WTC11 (cell line): ENCODE measurements at regions not wholly inside any gene's neighbourhood (a gene's known extent, or its start where the extent isn't known, plus 50 kb on each side); places are given as distances from the start of the nearest gene placed in this dataset.

Source experiments
- ATAC-seq: fragments of 200-7000 bp; cut with Tn5 transposase; 2 replicates; pipeline ENCODE4 v1.10.0; 2021; ENCODE audit warnings: mild to moderate bottlenecking, moderate library complexity
- CTCF ChIA-PET: fragments of 300-600 bp; sonication (Branson Sonifier 250); formaldehyde crosslinking; loops from one replicate; lab custom pipeline; 2021; ENCODE audit warnings: antibody characterized with exemption; lab: Charles Lee
- POLR2A ChIA-PET: fragments of 350-600 bp; sonication (Branson Sonifier 250); formaldehyde crosslinking; loops from one replicate; lab custom pipeline; 2021; ENCODE audit warnings: antibody characterized with exemption; lab: Charles Lee
- DNase-seq: peaks from one replicate; pipeline ENCODE4 v3.0.0; 2021; ENCODE audit warnings: low spot score
- H3K27ac Mint-ChIP-seq: 2 replicates; pipeline ENCODE4 v1.8.0; 2021; ENCODE audit warnings: mixed read lengths
- H3K27me3 Mint-ChIP-seq: 2 replicates; pipeline ENCODE4 v1.8.0; 2021; ENCODE audit warnings: low read depth, mild to moderate bottlenecking, moderate library complexity, mixed read lengths
- H3K36me3 Mint-ChIP-seq: 2 replicates; pipeline ENCODE4 v1.8.0; 2021; ENCODE audit warnings: mixed read lengths
- H3K4me1 Mint-ChIP-seq: 2 replicates; pipeline ENCODE4 v1.8.0; 2022; ENCODE audit warnings: mixed read lengths
- H3K4me3 Mint-ChIP-seq: 2 replicates; pipeline ENCODE4 v1.8.0; 2021; ENCODE audit warnings: mild to moderate bottlenecking, moderate library complexity, mixed read lengths
- H3K9me3 Mint-ChIP-seq: 2 replicates; pipeline ENCODE4 v1.8.0; 2021; ENCODE audit warnings: mixed read lengths
- ATF1 ChIP-seq: sonication (generic); formaldehyde crosslinking; IDR thresholded peaks from 2 replicates; pipeline ENCODE4 v1.8.1; 2023; ENCODE audit warnings: mild to moderate bottlenecking, moderate library complexity, missing genetic modification reagents
- CBFB ChIP-seq: sonication (generic); formaldehyde crosslinking; IDR thresholded peaks from 2 replicates; pipeline ENCODE4 v1.8.1; 2022; ENCODE audit warnings: mild to moderate bottlenecking, low read depth, missing genetic modification reagents
- CREB1 ChIP-seq: sonication (generic); formaldehyde crosslinking; IDR thresholded peaks from 2 replicates; pipeline ENCODE4 v1.8.0; 2023; ENCODE audit warnings: mild to moderate bottlenecking, missing genetic modification reagents
- ELF4 ChIP-seq: sonication (generic); formaldehyde crosslinking; IDR thresholded peaks from 2 replicates; pipeline ENCODE4 v1.8.1; 2022; ENCODE audit warnings: low read depth, mild to moderate bottlenecking, moderate library complexity, missing genetic modification reagents
- GABPB1 ChIP-seq: sonication (generic); formaldehyde crosslinking; IDR thresholded peaks from 2 replicates; pipeline ENCODE4 v1.8.1; 2023; ENCODE audit warnings: mild to moderate bottlenecking, missing genetic modification reagents
- GRHL2 ChIP-seq: fragments of 250-450 bp; sonication (Bioruptor Pico); IDR thresholded peaks from 2 replicates; pipeline ENCODE4 v1.8.0; 2022; ENCODE audit warnings: mild to moderate bottlenecking, moderate library complexity; ENCODE audit not compliant: insufficient replicate concordance, severe bottlenecking
- GTF2I ChIP-seq: fragments of 250-450 bp; sonication (Bioruptor Pico); conservative IDR thresholded peaks from 2 replicates; pipeline ENCODE4 v1.4.0; 2021; ENCODE audit warnings: mild to moderate bottlenecking
- JAZF1 ChIP-seq: fragments of 250-450 bp; sonication (Bioruptor Pico); IDR thresholded peaks from 2 replicates; pipeline ENCODE4 v1.9.0; 2021; ENCODE audit warnings: moderate library complexity, mild to moderate bottlenecking, inconsistent platforms
- KAT7 ChIP-seq: sonication (generic); formaldehyde crosslinking; IDR thresholded peaks from 2 replicates; pipeline ENCODE4 v1.8.1; 2023; ENCODE audit warnings: missing genetic modification reagents, mild to moderate bottlenecking, borderline replicate concordance
- MYBL2 ChIP-seq: sonication (generic); formaldehyde crosslinking; IDR thresholded peaks from 2 replicates; pipeline ENCODE4 v1.8.1; 2023; ENCODE audit warnings: mild to moderate bottlenecking, moderate library complexity, missing genetic modification reagents
- NFYB ChIP-seq: sonication (generic); formaldehyde crosslinking; conservative IDR thresholded peaks from 2 replicates; pipeline ENCODE4 v1.8.0; 2022; ENCODE audit warnings: low read depth, missing genetic modification reagents
- NR2C2 ChIP-seq: sonication (generic); formaldehyde crosslinking; IDR thresholded peaks from 2 replicates; pipeline ENCODE4 v1.8.0; 2022; ENCODE audit warnings: mild to moderate bottlenecking, missing genetic modification reagents
- SMAD4 ChIP-seq: sonication (generic); formaldehyde crosslinking; IDR thresholded peaks from 2 replicates; pipeline ENCODE4 v1.8.0; 2022; ENCODE audit warnings: mild to moderate bottlenecking, missing genetic modification reagents
- SP1 ChIP-seq: sonication (generic); formaldehyde crosslinking; conservative IDR thresholded peaks from 2 replicates; pipeline ENCODE4 v1.8.1; 2022; ENCODE audit warnings: missing genetic modification reagents
- ZNF138 ChIP-seq: sonication (generic); formaldehyde crosslinking; conservative IDR thresholded peaks from 2 replicates; pipeline ENCODE4 v1.8.1; 2022; ENCODE audit warnings: mild to moderate bottlenecking, moderate library complexity, missing genetic modification reagents
- ZNF317 ChIP-seq: sonication (generic); formaldehyde crosslinking; IDR thresholded peaks from 2 replicates; pipeline ENCODE4 v1.8.1; 2023; ENCODE audit warnings: low read depth, mild to moderate bottlenecking, moderate library complexity, missing genetic modification reagents, borderline replicate concordance
- ZNF416 ChIP-seq: fragments of 250-450 bp; sonication (Bioruptor Pico); IDR thresholded peaks from 2 replicates; pipeline ENCODE4 v1.9.0; 2021; ENCODE audit warnings: mild to moderate bottlenecking, inconsistent platforms
- ZNF423 ChIP-seq: fragments of 250-450 bp; sonication (Bioruptor Pico); IDR thresholded peaks from 2 replicates; pipeline ENCODE4 v2.1.2; 2022; ENCODE audit warnings: mild to moderate bottlenecking, moderate library complexity
- TF ChIP-seq, protein P1 (sequence below): sonication (generic); formaldehyde crosslinking; IDR thresholded peaks from 2 replicates; pipeline ENCODE4 v1.8.0; 2022; ENCODE audit warnings: mild to moderate bottlenecking, missing genetic modification reagents
- TF ChIP-seq, protein P2 (sequence below): fragments of 250-450 bp; sonication (Bioruptor Pico); IDR thresholded peaks from 2 replicates; pipeline ENCODE4 v1.8.0; 2021; ENCODE audit warnings: mild to moderate bottlenecking
- TF ChIP-seq, protein P3 (sequence below): sonication (generic); formaldehyde crosslinking; IDR thresholded peaks from 2 replicates; pipeline ENCODE4 v1.8.1; 2022; ENCODE audit warnings: missing genetic modification reagents, borderline replicate concordance
- TF ChIP-seq, protein P4 (sequence below): sonication (generic); formaldehyde crosslinking; IDR thresholded peaks from 2 replicates; pipeline ENCODE4 v1.8.1; 2023; ENCODE audit warnings: mild to moderate bottlenecking, moderate library complexity, missing genetic modification reagents
- TF ChIP-seq, protein P5 (sequence below): fragments of 250-450 bp; sonication (Bioruptor Pico); IDR thresholded peaks from 2 replicates; pipeline ENCODE4 v1.9.0; 2021; ENCODE audit warnings: mild to moderate bottlenecking
- TF ChIP-seq, protein P6 (sequence below): fragments of 200-600 bp; IDR thresholded peaks from 2 replicates; pipeline ENCODE4 v1.8.0; 2022; ENCODE audit warnings: antibody characterized with exemption
- TF ChIP-seq, protein P7 (sequence below): sonication (generic); formaldehyde crosslinking; IDR thresholded peaks from 2 replicates; pipeline ENCODE4 v1.8.0; 2023; ENCODE audit warnings: missing genetic modification reagents

DNA sequence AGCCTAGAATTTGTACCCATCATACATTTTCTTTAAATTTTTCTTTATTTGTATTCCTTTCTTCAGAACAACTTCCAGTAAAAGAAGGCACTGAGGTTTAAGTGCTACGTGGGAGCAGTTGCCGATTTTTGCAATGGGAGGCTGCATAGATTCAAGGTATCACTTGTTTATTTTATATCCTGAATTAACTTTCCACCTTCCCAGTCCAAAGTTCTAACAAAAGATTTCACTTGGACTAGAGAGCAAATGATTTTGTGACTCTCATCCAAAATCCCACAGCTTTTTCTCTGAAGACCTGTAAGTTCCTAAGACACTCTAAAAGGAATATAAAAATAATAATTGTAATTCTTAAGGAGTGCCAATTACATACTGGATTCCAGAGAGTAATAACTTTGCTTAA, 139.1 kb upstream of the SPRY4 start (continued):
- no peak for TF ChIP-seq CBFB (CRISPR knock-in tag)
- no peak for TF ChIP-seq KAT7
- TF ChIP-seq ZNF423 (CRISPR knock-in tag), result no peak
- no peak for TF ChIP-seq CREB1 (CRISPR knock-in tag)
- no peak for TF ChIP-seq GABPB1 (CRISPR knock-in tag)
- TF ChIP-seq, protein P1, sequence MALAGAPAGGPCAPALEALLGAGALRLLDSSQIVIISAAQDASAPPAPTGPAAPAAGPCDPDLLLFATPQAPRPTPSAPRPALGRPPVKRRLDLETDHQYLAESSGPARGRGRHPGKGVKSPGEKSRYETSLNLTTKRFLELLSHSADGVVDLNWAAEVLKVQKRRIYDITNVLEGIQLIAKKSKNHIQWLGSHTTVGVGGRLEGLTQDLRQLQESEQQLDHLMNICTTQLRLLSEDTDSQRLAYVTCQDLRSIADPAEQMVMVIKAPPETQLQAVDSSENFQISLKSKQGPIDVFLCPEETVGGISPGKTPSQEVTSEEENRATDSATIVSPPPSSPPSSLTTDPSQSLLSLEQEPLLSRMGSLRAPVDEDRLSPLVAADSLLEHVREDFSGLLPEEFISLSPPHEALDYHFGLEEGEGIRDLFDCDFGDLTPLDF (CRISPR knock-in tag), result no peak
- no peak for TF ChIP-seq SP1 (CRISPR knock-in tag)

DNA sequence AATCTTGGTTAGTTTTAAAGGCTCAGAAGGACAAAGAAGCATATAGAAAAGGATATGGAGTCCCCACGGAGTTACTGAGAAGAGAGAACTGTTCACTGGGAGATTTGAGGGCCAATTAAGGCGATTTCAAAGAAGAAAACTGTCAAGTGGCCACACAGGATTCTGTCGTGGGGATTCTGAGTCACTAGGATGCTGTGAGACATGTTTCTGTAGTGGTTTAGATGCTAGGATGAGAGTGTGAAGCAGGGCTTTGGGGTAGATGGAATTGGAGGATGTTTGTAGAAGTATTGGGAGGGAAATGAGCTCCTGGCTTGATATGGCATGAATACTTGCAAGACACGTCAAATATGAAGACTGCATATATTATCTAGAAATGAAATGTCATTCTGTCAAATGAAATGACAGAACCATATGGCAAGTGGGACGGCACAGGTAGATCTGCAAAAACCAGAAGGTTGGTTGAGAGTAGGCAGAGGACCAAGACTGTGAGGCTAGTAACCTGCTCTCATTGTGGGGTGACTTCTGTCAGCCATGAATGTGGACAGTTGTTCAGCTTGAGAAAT, 136.3 kb upstream of the SPRY4 start:
- no peaks in the 10 kb centered on the region for H3K27me3 Mint-ChIP-seq
- DNase-seq (no peak), ATAC-seq (no peak)
- ChIA-PET CTCF (interaction anchor here (1.1 kb wide), 1 partner anchor 103 kb away, joined by 3 read pairs; no protein-coding TSS in a partner anchor), POLR2A (interaction anchor here (0.6 kb wide), 1 partner anchor 32 kb away, joined by 3 read pairs; no protein-coding TSS in a partner anchor)
- H3K4me3 Mint-ChIP-seq, result no peak overlapping the region
- TF ChIP-seq ATF1 (CRISPR knock-in tag), result no peak
- TF ChIP-seq MYBL2, result no peak
- TF ChIP-seq, protein P2, sequence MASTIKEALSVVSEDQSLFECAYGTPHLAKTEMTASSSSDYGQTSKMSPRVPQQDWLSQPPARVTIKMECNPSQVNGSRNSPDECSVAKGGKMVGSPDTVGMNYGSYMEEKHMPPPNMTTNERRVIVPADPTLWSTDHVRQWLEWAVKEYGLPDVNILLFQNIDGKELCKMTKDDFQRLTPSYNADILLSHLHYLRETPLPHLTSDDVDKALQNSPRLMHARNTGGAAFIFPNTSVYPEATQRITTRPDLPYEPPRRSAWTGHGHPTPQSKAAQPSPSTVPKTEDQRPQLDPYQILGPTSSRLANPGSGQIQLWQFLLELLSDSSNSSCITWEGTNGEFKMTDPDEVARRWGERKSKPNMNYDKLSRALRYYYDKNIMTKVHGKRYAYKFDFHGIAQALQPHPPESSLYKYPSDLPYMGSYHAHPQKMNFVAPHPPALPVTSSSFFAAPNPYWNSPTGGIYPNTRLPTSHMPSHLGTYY (CRISPR knock-in tag), result no peak
- TF ChIP-seq NFYB, result no peak
- TF ChIP-seq ELF4 (CRISPR knock-in tag), result no peak
- TF ChIP-seq, protein P3, sequence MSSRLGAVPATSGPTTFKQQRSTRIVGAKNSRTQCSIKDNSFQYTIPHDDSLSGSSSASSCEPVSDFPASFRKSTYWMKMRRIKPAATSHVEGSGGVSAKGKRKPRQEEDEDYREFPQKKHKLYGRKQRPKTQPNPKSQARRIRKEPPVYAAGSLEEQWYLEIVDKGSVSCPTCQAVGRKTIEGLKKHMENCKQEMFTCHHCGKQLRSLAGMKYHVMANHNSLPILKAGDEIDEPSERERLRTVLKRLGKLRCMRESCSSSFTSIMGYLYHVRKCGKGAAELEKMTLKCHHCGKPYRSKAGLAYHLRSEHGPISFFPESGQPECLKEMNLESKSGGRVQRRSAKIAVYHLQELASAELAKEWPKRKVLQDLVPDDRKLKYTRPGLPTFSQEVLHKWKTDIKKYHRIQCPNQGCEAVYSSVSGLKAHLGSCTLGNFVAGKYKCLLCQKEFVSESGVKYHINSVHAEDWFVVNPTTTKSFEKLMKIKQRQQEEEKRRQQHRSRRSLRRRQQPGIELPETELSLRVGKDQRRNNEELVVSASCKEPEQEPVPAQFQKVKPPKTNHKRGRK (CRISPR knock-in tag), result no peak
- no peak for TF ChIP-seq NR2C2 (CRISPR knock-in tag)
- no peak for TF ChIP-seq GTF2I (CRISPR knock-in tag)
- TF ChIP-seq, protein P4, sequence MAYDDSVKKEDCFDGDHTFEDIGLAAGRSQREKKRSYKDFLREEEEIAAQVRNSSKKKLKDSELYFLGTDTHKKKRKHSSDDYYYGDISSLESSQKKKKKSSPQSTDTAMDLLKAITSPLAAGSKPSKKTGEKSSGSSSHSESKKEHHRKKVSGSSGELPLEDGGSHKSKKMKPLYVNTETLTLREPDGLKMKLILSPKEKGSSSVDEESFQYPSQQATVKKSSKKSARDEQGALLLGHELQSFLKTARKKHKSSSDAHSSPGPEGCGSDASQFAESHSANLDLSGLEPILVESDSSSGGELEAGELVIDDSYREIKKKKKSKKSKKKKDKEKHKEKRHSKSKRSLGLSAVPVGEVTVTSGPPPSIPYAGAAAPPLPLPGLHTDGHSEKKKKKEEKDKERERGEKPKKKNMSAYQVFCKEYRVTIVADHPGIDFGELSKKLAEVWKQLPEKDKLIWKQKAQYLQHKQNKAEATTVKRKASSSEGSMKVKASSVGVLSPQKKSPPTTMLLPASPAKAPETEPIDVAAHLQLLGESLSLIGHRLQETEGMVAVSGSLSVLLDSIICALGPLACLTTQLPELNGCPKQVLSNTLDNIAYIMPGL (CRISPR knock-in tag), result no peak
- peaks cover 3% of the 10 kb centered on the region; the same call in 1 of the 2 replicates for H3K36me3 Mint-ChIP-seq
- H3K4me1 Mint-ChIP-seq, result peaks cover 11% of the 10 kb centered on the region
- no peak overlapping the region for H3K27ac Mint-ChIP-seq
- peaks cover 8% of the 10 kb centered on the region for H3K9me3 Mint-ChIP-seq

DNA sequence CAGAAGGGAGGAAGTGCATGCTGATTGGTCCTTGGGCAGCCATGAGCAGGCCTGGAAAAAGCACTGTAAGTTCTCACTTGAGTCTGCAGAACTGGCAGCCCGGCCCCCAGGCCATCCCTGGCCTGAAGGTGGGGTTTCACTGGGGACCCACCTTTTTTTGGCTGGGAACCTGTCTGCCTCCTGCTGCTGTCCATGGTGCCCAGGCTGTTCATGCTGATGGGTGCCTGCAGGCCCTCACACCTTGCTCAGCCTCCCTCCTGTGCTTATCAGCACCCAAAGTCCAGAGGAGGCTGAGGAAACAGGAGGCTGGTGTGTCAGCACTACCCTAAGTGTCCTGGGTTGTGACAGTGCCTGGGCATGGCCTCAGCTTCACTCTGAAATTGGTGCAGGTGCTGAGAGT, 134.4 kb upstream of the SPRY4 start:
- H3K9me3 Mint-ChIP-seq, result peaks cover 15% of the 10 kb centered on the region
- peaks cover 9% of the 10 kb centered on the region for H3K36me3 Mint-ChIP-seq
- ChIA-PET POLR2A (no interaction called here), CTCF (no interaction called here)
- DNase-seq (no peak), ATAC-seq (no peak)
- no peak overlapping the region for H3K27ac Mint-ChIP-seq
- no peak overlapping the region for H3K4me3 Mint-ChIP-seq
- no peaks in the 10 kb centered on the region for H3K27me3 Mint-ChIP-seq
- peaks cover 6% of the 10 kb centered on the region; the same call in 1 of the 2 replicates for H3K4me1 Mint-ChIP-seq
- TF ChIP-seq, protein P5, sequence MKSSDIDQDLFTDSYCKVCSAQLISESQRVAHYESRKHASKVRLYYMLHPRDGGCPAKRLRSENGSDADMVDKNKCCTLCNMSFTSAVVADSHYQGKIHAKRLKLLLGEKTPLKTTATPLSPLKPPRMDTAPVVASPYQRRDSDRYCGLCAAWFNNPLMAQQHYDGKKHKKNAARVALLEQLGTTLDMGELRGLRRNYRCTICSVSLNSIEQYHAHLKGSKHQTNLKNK (CRISPR knock-in tag), result no peak
- TF ChIP-seq JAZF1, result no peak
- TF ChIP-seq SMAD4 (CRISPR knock-in tag), result no peak
- no peak for TF ChIP-seq ZNF416 (CRISPR knock-in tag)
- no peak for TF ChIP-seq GTF2I (CRISPR knock-in tag)
- TF ChIP-seq, protein P6, sequence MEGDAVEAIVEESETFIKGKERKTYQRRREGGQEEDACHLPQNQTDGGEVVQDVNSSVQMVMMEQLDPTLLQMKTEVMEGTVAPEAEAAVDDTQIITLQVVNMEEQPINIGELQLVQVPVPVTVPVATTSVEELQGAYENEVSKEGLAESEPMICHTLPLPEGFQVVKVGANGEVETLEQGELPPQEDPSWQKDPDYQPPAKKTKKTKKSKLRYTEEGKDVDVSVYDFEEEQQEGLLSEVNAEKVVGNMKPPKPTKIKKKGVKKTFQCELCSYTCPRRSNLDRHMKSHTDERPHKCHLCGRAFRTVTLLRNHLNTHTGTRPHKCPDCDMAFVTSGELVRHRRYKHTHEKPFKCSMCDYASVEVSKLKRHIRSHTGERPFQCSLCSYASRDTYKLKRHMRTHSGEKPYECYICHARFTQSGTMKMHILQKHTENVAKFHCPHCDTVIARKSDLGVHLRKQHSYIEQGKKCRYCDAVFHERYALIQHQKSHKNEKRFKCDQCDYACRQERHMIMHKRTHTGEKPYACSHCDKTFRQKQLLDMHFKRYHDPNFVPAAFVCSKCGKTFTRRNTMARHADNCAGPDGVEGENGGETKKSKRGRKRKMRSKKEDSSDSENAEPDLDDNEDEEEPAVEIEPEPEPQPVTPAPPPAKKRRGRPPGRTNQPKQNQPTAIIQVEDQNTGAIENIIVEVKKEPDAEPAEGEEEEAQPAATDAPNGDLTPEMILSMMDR, result no peak
- TF ChIP-seq, protein P7, sequence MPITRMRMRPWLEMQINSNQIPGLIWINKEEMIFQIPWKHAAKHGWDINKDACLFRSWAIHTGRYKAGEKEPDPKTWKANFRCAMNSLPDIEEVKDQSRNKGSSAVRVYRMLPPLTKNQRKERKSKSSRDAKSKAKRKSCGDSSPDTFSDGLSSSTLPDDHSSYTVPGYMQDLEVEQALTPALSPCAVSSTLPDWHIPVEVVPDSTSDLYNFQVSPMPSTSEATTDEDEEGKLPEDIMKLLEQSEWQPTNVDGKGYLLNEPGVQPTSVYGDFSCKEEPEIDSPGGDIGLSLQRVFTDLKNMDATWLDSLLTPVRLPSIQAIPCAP (CRISPR knock-in tag), result no peak
- TF ChIP-seq ZNF317, result no peak
- TF ChIP-seq ZNF138, result no peak
- no peak for TF ChIP-seq GRHL2
